T-helper 2 cell (primary cell): ENCODE measurements at regions not wholly inside any gene's neighbourhood (a gene's known extent, or its start where the extent isn't known, plus 50 kb on each side); places are given as distances from the start of the nearest gene placed in this dataset.

Experiments
- DNase-seq, 5 experiments: peaks; one replicate each; pipeline versions ENCODE4 v3.0.0 to v3.0.0-alpha.2; 2012 to 2022

DNA sequence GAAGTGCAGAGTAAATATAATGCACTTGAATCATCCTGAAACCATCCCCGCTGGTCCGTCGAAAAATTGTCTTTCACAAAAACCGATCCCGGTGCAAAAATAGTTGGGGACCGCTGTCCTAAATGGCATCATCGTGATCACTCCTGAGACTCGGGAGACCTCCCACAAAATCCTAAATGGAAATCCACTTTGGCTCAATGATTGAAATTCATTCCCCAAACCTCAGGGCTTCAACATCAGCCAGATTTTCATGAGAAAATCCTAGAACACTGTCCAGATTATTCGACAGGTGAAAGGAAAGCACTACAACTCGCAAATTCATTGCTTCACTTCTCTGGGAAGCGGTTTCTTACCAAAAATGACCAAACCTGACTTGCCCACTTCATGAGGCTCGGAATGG lies 335.3 kb upstream of the ZNF507 start:
- no peak for DNase-seq

DNA sequence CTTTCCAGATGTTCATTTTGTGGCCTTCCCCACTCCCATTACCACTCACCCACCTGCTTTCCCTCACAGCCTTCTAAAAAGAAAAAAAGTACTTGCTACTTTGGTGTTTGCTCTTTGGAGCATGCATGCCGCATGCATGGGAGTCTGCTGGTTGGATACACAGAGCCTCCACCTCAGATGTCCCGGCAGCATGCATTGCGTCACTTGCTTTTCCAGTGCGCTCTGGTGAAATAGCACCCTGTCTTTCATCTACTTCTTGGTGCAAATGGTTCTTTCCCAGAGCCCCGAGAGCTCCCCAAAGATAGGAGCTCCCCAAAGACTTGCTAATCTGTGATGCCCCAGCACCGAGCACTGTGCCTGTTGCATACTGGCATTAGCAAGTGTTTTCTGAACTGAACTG lies 333.2 kb upstream of the ZNF507 start:
- no peak for DNase-seq

DNA sequence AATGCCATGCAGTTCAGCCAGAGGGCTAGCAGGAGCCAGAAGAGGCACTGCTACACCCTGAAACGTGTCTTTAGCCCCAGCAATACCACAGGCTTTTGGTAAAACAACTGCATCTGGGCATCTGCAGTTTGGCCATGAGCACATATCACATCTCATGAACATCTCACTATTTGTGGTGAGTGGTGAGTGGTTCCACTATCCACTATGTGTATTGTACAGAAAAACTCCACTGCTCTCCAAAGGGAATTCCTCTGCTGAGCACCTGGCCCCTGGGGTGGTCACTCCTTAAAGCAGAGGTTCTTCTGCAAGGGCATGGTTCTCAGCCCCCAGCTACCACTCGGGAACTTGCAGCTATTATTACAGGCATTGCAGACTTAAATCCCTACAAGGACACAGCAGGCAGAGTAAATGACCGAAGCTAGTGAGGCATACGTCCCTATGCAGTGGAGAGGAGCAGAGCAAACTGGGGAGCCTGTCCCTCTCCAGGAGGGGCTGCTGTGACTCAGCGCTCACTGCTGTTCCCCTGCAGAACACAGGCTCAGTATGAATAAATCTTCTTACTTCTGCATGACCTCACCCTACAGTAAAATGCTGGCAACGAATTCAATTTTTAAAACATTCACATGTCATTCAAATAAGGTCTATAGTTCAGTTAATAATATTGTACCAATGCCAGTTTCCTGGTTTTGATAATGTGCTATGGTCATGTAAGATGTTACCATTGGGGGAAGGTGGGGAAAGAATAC lies 332.4 kb upstream of the ZNF507 start:
- DNase-seq, result no peak

DNA sequence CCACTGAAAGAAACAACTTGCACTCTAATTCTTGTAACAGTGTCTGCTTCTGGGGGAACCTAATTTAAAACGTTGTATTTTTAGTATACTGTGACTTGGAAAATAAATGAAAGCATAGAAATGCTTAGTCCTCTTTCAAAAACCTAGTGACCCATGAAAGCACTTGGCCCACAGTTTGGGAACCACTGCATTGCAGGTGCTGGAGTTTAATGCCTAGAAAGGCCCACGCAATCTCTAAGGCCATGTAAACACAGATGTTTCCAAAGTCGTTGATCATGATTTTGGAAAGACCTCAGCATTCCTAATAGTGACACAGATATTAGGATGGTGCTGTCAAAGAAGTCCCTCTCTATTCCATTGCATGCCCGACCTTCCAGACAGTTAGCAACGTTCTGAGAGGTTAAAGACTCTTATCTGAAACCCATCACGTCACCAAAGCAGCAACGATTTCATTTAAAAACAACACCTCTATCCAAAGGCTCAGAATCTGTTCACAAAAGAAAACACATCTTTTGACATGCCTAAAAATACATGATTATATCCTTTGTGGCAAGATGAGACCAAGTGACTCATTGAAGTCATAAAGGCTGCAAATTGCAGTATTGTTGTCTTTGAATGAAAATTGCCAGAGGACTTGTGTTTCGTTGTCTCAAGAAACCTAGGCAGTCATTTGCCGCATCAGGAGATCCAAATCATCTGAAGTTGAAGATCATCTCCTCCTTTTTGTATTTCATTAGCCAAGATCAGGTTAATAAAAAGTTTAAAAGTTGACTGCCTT lies 328.0 kb upstream of the ZNF507 start:
- no peak for DNase-seq

DNA sequence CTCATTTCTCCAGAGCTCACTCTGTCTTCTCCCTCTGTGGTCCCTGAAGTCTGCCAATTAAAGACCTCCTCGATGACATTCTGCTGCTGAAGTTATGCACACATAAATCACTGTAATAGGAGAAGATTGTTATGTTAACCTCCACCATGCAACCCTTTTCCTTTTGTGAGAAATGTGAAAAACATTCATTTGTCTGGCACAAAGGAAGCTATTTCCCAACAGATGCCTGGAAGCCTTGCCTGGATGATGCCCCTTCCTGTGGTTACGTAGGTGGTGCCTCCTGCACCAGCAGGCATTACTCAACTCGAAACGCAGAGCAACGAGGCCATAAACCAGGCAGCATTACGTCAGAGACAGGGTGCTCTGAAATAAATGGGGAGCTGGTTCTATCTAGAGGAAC lies 327.4 kb upstream of the ZNF507 start:
- peak in 1 of 5 experiments; percentile 2 for DNase-seq

DNA sequence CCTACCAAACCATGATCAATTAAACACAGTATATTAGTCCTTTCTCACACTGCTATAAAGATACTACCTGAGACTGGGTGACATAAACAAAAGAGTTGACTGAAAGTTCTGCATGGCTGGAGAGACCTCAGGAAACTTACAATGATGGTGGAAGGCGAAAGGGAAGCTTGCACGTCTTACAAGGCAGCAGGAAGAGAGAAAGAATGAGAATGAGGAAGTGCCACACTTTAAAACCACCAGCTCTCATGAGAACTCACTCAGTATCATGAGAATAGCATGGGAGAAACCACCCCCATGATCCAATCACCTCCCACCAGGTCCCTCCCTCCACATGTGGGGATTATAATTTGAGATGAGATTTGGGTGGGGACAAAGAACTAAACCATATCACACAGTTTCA lies 324.9 kb upstream of the ZNF507 start:
- DNase-seq, result no peak

DNA sequence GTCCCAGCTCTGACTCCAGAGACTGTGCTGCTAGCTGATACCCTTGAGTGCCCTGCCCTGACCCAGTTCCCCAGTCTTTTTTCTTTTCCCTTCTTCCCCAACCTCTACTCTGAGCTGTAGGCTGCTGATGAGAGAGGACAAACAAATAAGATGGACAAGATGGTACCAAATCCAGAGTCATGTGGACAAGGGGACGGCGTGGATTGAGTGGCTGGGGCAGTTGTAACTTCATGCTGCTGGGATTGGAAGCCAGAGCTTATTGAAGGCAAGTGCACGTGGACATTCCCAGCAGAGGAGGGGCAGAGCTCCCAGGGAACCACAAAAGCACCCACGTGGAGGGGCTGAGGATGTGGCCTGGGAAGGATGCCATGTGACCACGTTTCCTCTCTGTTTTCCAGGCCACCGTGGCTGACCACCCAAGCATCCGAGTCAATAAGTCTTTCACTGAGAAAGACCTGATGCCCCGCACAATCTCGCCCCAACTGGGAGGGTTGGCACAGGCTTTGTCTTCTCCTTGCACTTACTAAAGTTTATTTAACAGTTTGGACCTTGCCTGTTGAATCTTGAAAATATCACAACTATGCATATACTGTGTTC lies 323.3 kb upstream of the ZNF507 start:
- no peak for DNase-seq

DNA sequence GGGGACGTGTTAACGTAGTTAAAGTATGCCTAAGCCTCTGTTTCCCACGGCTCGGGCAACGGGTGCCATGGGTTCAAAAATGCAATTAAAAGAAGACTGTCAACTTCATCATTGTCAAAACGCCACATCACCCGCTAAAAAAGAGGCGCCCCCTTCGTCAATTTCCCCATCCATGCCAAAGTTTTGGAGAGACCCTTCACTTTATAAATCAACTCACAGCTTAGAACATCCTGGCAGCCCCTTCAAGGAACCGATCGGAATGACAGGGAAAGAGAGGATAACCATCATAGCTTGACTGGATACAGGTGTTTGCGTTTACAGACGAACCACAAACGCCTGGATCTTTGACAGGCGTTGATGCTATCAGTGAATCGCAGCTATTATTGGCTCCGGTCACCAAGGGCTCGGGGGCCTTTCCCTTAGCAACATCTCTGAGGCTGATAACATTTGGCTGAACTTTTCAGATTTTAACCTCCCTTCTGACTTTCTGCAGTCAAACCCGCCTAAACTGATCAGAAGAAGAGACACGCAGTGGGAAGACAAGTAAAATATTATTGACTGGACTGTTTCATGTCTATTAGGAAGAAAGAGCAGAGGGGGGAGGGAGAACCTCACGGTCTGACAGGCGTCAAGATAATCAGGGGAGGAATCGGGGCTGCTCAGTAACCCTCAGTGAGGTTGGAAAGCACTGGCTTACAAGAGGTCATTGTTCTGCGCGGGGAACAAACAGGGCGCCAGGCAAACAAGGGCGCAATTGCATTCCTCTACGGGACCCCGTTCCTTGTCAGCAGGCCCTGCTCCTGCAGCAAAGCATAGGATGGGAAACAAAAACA lies 322.5 kb upstream of the ZNF507 start:
- no peak for DNase-seq

DNA sequence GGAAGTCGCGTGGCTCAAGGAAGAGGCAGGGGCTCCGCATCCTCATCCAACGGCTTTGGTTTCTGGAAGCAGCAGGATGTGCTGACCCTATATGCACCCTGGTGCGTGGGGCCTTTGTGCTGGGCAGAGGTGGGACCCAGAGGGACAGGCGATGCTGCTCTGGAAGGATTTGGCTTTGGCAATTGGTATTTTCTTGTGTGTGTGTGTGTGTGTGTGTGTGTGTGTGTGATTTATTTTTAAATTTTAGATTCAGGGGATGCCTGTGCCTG lies 321.9 kb upstream of the ZNF507 start:
- DNase-seq, result no peak

DNA sequence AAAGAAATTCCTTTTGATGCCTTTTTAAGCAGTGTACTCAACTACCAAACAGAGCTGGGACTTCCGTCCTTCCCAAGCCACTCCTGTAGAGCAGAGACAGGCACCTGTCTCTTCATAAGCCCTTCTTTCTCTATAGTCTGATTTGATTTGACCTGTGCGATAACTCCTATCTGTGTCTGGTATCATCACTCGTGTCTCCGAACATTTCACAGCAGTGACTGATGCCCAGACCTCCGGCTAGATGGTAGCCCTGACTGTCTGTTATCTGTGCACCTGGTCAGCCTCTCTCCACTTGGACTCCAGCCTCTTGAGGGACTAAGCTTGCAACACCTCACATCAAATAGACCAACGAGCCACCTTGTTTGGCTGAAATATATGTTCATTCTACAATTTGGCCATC lies 316.2 kb upstream of the ZNF507 start:
- DNase-seq, result no peak

DNA sequence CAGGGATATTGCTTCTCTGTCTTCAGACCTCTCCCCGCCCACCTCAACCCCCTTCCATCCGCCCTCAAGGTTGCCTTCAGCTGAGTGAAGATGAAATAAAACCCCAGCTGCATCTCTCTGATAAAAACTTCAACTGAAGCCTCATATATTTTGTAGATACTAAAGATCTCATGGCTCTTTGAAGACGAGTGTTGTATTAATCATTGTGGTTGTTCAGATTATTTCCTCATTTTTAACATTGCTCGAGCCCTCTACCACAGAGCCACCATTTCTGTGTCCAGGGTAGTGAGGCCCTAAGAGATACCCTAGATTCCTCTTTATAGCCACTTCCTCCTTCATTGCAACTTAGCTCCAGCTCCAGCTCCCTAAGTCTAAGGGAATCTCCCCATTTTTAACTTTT lies 312.8 kb upstream of the ZNF507 start:
- DNase-seq, result no peak

DNA sequence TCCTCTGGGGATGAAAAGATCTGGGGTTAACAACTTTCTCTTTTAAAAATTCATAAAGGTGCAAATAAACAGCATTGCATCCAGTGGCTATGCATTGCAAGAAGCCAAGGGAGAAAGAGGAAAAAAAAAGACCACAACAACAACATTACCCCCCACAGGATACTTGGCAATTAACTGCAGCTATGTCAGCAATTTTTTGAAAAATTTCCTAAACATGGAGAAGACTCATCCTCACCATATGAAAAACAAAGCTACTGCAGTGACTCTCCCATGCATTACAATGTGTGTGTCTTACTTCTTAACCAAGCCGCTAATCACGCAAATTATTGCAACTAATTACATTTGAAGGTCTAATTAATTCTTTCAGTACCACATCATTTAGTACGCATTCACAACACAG lies 309.8 kb upstream of the ZNF507 start:
- DNase-seq, result no peak

DNA sequence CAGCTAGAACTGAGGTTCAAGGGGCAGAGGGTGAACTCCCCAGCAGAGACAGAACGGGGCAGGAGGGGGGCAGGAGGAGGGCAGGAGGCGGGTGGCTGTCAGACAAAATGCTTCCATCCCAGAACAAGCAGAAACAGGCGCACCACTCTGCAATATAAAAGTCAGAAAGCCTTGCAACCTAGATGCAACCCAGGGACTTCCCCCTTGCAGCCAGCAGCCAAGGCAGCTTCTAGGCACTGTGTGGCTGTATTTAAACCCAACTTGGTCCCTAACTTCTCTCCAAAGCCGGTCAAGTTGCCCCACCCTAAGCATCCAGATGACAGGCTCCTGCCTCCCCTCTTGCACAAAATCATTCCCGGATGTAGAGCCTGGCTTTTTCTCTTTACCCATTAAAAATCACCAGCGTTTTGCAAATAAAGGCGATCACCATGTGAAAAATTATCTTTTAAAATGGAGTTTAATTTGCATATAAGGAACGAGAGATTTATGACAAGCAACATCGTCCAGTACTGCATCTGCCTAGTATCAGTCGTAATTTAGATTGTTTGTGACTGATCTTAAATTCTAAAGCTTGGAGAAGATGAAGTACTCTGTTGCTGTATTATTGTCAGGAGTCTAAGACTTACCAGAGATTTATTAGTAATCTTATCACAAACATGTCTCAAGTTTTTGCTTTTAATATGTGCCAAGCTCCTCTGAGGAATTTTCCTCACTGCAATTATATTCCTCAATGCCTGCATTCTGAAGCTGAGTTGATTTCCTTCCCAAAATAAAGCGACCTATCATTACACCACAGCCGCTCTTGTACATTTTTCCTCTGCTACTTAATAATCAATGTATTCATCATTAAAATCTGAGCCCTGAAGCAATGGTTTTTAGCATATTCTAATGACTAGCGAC lies 307.1 kb upstream of the ZNF507 start:
- DNase-seq, result no peak

DNA sequence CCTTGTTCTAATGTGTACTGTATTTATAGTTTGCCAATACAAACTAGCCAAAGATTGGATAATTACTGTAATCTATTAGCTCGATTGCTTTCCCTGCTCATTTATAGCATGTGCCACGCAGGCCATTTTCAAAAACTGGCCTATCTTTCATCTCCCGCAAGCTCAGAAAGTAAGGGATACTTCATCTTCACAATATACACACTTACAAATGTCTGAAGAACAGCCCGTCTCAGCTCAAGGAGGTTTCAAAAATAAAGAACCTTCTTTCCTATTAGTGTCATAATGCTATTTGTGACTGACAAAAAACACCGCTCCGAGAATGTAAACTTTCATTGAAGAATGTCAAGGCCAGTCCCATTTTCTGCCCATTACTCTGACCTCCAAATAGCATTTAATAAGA lies 306.4 kb upstream of the ZNF507 start:
- DNase-seq, result no peak

DNA sequence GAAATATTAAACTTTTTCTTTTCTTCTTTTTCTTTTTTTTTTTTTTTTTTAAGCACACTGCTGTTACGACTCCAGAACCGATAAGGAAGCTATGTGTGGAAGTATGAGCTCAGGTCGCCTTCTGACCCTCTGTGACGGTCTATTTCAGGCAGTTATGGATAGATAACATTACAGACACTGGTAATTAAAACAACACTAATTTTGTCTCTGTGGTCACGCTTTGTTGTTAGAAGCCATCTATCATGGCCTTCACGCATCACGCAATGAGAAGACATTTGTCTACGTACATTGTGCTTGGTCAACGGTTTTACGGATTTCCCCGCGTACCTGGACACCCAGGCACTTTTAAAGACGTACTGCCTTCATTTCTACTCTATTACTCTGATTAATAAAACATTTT lies 306.0 kb upstream of the ZNF507 start:
- no peak for DNase-seq

DNA sequence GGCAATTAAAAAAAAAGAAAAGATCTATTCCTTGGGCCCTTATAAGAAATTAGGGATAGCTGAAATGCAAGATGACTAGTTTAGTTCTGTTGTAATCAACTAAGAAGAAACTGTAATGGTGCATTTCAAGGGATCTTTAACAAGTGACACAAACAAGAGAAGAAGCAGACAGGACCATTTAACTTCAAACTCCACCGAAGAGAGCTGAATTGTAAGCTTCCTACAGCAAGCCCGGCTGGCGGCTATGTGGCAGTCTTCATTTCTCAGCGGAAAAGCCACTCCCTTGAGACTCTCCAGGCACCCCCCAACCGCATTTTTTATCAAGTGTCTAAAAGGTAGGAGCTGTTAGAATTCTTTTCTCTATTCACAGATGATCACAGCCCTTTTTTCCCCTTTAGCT lies 305.2 kb upstream of the ZNF507 start:
- DNase-seq, result no peak

DNA sequence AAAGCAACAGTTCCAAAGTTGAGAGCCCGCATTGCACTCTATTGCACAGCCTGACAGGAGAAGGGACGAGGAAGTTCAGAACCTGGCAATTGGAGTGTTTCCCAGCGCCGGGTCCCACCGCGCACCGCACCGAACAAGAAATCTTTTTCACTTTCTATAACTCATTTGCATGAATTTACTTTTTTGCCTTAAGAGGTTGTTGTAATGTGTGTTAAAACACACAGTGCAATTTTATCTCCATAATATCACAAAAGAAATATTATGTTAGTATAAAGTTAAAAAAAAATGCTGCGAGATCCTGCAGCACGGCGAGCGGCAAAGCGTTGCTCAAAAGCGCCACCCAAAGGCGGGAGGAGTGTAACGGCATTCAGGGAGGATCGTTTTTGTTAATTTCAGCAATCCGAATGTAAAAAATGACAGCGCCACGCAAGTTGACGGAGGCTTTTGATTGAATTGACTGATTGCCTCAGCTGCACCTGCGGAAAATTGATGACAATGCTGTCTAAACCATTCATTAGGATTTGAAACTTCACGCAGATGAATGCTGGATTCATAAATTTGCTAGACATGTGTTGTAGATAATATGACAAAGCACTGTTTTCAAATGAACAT lies 303.6 kb upstream of the ZNF507 start:
- peak in 1 of 5 experiments; percentile 51 for DNase-seq

DNA sequence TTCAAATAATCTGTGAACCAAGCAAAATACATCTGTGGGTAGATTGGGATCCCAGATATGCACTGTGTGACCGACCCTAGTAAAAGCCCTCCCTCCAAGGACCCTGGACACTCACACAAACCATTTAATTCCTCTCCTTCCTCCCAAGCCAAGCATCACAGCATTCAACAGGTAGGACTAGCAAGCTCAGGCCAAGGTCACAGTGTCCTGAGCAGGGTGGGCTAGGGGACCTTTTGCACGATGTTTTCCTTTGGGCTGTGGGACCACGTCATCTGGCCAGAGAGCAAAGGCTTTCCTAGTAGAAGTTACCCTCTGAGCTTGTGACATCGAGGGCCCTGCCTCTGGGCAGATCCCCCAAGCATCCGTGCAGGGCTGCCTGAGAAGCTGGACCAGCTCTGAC lies 297.6 kb upstream of the ZNF507 start:
- DNase-seq, result no peak

DNA sequence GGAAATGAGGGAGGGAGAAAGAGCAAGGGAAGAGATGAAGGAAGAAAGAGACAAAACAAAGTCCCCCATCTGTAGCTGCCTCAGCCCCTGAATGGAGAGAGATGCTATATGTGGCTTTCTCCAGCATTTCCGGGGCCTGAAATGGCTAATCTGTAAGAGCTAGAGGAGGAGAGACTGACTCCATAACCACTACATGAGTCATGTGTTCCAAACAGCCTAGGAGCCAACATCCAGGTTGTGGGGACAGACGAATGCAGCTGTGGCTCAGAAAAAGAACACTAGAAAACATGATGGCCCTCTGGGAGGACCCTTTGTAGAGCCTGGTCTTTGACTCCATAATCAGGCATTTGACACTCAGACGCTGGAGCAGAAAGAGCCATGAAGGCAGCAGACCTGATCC lies 292.0 kb upstream of the ZNF507 start:
- no peak for DNase-seq

DNA sequence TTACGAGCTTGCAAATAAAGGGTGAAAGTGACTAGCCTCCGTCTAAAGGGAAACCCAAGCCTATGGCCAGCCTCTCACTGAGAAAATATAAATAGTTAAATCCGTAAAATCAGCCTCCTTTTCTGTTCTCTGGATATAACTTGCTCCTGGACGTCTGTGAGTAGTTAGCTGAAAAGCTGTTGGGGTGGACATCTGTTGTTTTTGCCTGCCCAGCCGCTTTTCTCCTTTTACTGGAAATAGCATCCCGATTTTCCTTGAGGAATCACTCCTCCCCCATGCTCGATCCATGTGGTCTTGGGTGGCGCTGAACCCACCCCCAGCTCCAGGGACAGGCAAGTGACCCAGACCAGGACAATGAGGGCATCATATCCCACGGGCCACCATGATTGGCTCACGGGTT lies 291.5 kb upstream of the ZNF507 start:
- DNase-seq, result no peak

DNA sequence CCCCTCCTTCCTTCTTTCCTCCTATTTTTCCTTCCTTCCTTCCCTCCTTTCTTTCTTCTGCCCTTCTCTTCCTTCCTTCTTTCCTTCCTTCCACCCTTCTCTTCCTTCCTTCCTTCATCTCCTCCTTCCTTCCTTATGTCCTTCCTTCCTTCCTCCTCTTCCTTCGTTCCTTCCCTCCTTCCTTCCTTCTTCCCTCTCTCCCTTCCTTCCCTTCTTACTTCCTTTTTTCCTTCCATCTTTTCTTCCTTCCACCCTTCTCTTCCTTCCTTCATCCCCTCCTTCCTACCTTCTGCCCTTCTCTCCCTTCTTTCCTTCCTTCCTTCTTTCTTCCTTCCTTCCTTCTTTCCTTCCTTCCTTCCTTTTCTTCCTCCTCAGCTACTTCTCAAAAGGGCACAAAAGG lies 287.3 kb upstream of the ZNF507 start:
- no peak for DNase-seq

DNA sequence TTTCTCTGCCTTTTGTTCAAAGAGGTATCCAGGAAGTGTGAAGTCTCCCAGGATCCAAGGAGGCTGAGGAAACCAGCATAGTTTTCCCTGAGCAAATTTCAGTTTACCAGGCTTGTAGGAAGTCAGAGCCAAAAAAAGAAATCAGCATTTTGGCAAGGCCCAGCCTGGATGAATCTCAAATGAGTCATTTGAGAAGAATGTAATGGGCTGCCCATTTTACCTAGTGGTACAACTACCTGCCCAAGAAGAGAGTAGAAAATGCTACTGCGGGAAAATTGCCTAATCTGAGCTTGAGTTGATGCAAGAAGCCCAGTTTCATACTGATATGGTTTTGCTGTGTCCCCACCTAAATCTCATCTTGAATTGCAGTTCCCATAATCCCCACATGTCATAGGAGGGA lies 284.1 kb upstream of the ZNF507 start:
- no peak for DNase-seq
